ENCODE measurements at regions not wholly inside any gene's neighbourhood (a gene's known extent, or its start where the extent isn't known, plus 50 kb on each side); places are given as distances from the start of the nearest gene placed in this dataset.

- H3K4me3 ChIP-seq (ENCODE audit: low read depth, low read length) = no peak overlapping the region
- no peak overlapping the region for H3K9ac ChIP-seq (ENCODE audit: low read length)
- no peaks in the 10 kb centered on the region for H3K27me3 ChIP-seq (ENCODE audit: control insufficient read depth, insufficient read depth, low read length)
- no peaks in the 10 kb centered on the region for H3K9me3 ChIP-seq (ENCODE audit: control insufficient read depth, insufficient read depth, low read depth, low read length)
- H3K4me1 ChIP-seq (ENCODE audit: control insufficient read depth, insufficient read depth, low read length) = peaks cover 4% of the 10 kb centered on the region; the same call in 1 of the 2 replicates
- H3K27ac ChIP-seq (ENCODE audit: low read depth, low read length) = no peak overlapping the region
- H3K36me3 ChIP-seq (ENCODE audit: control insufficient read depth, insufficient read depth, low read length) = no peaks in the 10 kb centered on the region
These were observed 76.5 kb upstream of the SPRED1 start for GRCh38 chr15:38176155-38176554.

GRCh38 chr15:38176691-38177090 lies 75.9 kb upstream of the SPRED1 start:
- Histone ChIP-seq H3K9me3 (ENCODE audit: control insufficient read depth, insufficient read depth, low read depth, low read length) (no peaks in the 10 kb centered on the region), H3K9ac (ENCODE audit: low read length) (no peak overlapping the region), H3K4me1 (ENCODE audit: control insufficient read depth, insufficient read depth, low read length) (peaks cover 4% of the 10 kb centered on the region; the same call in 1 of the 2 replicates), H3K27me3 (ENCODE audit: control insufficient read depth, insufficient read depth, low read length) (no peaks in the 10 kb centered on the region), H3K4me3 (ENCODE audit: low read depth, low read length) (no peak overlapping the region), H3K27ac (ENCODE audit: low read depth, low read length) (no peak overlapping the region), H3K36me3 (ENCODE audit: control insufficient read depth, insufficient read depth, low read length) (no peaks in the 10 kb centered on the region)

GRCh38 chr15:38182900-38183299 lies 69.7 kb upstream of the SPRED1 start:
- H3K27ac ChIP-seq (ENCODE audit: low read depth, low read length) = no peak overlapping the region
- H3K9me3 ChIP-seq (ENCODE audit: control insufficient read depth, insufficient read depth, low read depth, low read length) = no peaks in the 10 kb centered on the region
- H3K9ac ChIP-seq (ENCODE audit: low read length) = no peak overlapping the region
- H3K27me3 ChIP-seq (ENCODE audit: control insufficient read depth, insufficient read depth, low read length) = no peaks in the 10 kb centered on the region
- H3K36me3 ChIP-seq (ENCODE audit: control insufficient read depth, insufficient read depth, low read length) = no peaks in the 10 kb centered on the region
- H3K4me3 ChIP-seq (ENCODE audit: low read depth, low read length) = no peak overlapping the region
- H3K4me1 ChIP-seq (ENCODE audit: control insufficient read depth, insufficient read depth, low read length) = peaks cover 7% of the 10 kb centered on the region

GRCh38 chr15:38186507-38186906 lies 66.1 kb upstream of the SPRED1 start:
- H3K9ac ChIP-seq (ENCODE audit: low read length) = no peak overlapping the region

GRCh38 chr15:38187630-38188313 lies 64.9 kb upstream of the SPRED1 start:
- Histone ChIP-seq H3K9me3 (ENCODE audit: control insufficient read depth, insufficient read depth, low read depth, low read length) (no peaks in the 10 kb centered on the region), H3K4me1 (ENCODE audit: control insufficient read depth, insufficient read depth, low read length) (peaks cover 13% of the 10 kb centered on the region), H3K27ac (ENCODE audit: low read depth, low read length) (no peak overlapping the region), H3K36me3 (ENCODE audit: control insufficient read depth, insufficient read depth, low read length) (no peaks in the 10 kb centered on the region), H3K4me3 (ENCODE audit: low read depth, low read length) (no peak overlapping the region), H3K27me3 (ENCODE audit: control insufficient read depth, insufficient read depth, low read length) (no peaks in the 10 kb centered on the region), H3K9ac (ENCODE audit: low read length) (no peak overlapping the region)

More at GRCh38 chr15:38186507-38186906, 66.1 kb upstream of the SPRED1 start:
- Histone ChIP-seq H3K36me3 (ENCODE audit: control insufficient read depth, insufficient read depth, low read length) (no peaks in the 10 kb centered on the region), H3K27me3 (ENCODE audit: control insufficient read depth, insufficient read depth, low read length) (no peaks in the 10 kb centered on the region), H3K27ac (ENCODE audit: low read depth, low read length) (no peak overlapping the region), H3K4me1 (ENCODE audit: control insufficient read depth, insufficient read depth, low read length) (peaks cover 13% of the 10 kb centered on the region), H3K9me3 (ENCODE audit: control insufficient read depth, insufficient read depth, low read depth, low read length) (no peaks in the 10 kb centered on the region), H3K4me3 (ENCODE audit: low read depth, low read length) (no peak overlapping the region)

- no peak overlapping the region for H3K9ac ChIP-seq (ENCODE audit: low read length)
- H3K4me3 ChIP-seq (ENCODE audit: low read depth, low read length) = no peak overlapping the region
- H3K9me3 ChIP-seq (ENCODE audit: control insufficient read depth, insufficient read depth, low read depth, low read length) = no peaks in the 10 kb centered on the region
- H3K27me3 ChIP-seq (ENCODE audit: control insufficient read depth, insufficient read depth, low read length) = no peaks in the 10 kb centered on the region
- H3K27ac ChIP-seq (ENCODE audit: low read depth, low read length) = no peak overlapping the region
- no peaks in the 10 kb centered on the region for H3K36me3 ChIP-seq (ENCODE audit: control insufficient read depth, insufficient read depth, low read length)
- peaks cover 13% of the 10 kb centered on the region for H3K4me1 ChIP-seq (ENCODE audit: control insufficient read depth, insufficient read depth, low read length)
These were observed 62.9 kb upstream of the SPRED1 start for GRCh38 chr15:38189671-38190295.

GRCh38 chr15:38190501-38190900 lies 62.1 kb upstream of the SPRED1 start:
- no peaks in the 10 kb centered on the region for H3K36me3 ChIP-seq (ENCODE audit: control insufficient read depth, insufficient read depth, low read length)
- no peak overlapping the region for H3K27ac ChIP-seq (ENCODE audit: low read depth, low read length)
- H3K27me3 ChIP-seq (ENCODE audit: control insufficient read depth, insufficient read depth, low read length) = no peaks in the 10 kb centered on the region
- no peak overlapping the region for H3K4me3 ChIP-seq (ENCODE audit: low read depth, low read length)
- H3K4me1 ChIP-seq (ENCODE audit: control insufficient read depth, insufficient read depth, low read length) = peaks cover 13% of the 10 kb centered on the region
- no peaks in the 10 kb centered on the region for H3K9me3 ChIP-seq (ENCODE audit: control insufficient read depth, insufficient read depth, low read depth, low read length)
- no peak overlapping the region for H3K9ac ChIP-seq (ENCODE audit: low read length)

GRCh38 chr15:38192496-38192895 lies 60.1 kb upstream of the SPRED1 start:
- Histone ChIP-seq H3K4me3 (ENCODE audit: low read depth, low read length) (no peak overlapping the region), H3K9me3 (ENCODE audit: control insufficient read depth, insufficient read depth, low read depth, low read length) (no peaks in the 10 kb centered on the region), H3K4me1 (ENCODE audit: control insufficient read depth, insufficient read depth, low read length) (peaks cover 6% of the 10 kb centered on the region), H3K36me3 (ENCODE audit: control insufficient read depth, insufficient read depth, low read length) (no peaks in the 10 kb centered on the region), H3K9ac (ENCODE audit: low read length) (no peak overlapping the region), H3K27ac (ENCODE audit: low read depth, low read length) (no peak overlapping the region), H3K27me3 (ENCODE audit: control insufficient read depth, insufficient read depth, low read length) (no peaks in the 10 kb centered on the region)

GRCh38 chr15:38193496-38193895 lies 59.1 kb upstream of the SPRED1 start:
- Histone ChIP-seq H3K4me1 (ENCODE audit: control insufficient read depth, insufficient read depth, low read length) (peaks cover 6% of the 10 kb centered on the region), H3K4me3 (ENCODE audit: low read depth, low read length) (no peak overlapping the region), H3K36me3 (ENCODE audit: control insufficient read depth, insufficient read depth, low read length) (no peaks in the 10 kb centered on the region), H3K27ac (ENCODE audit: low read depth, low read length) (no peak overlapping the region), H3K27me3 (ENCODE audit: control insufficient read depth, insufficient read depth, low read length) (no peaks in the 10 kb centered on the region), H3K9ac (ENCODE audit: low read length) (no peak overlapping the region), H3K9me3 (ENCODE audit: control insufficient read depth, insufficient read depth, low read depth, low read length) (no peaks in the 10 kb centered on the region)

GRCh38 chr15:38195191-38195901 lies 57.3 kb upstream of the SPRED1 start:
- Histone ChIP-seq H3K9me3 (ENCODE audit: control insufficient read depth, insufficient read depth, low read depth, low read length) (no peaks in the 10 kb centered on the region), H3K36me3 (ENCODE audit: control insufficient read depth, insufficient read depth, low read length) (no peaks in the 10 kb centered on the region), H3K4me1 (ENCODE audit: control insufficient read depth, insufficient read depth, low read length) (no peaks in the 10 kb centered on the region), H3K4me3 (ENCODE audit: low read depth, low read length) (no peak overlapping the region), H3K9ac (ENCODE audit: low read length) (no peak overlapping the region), H3K27me3 (ENCODE audit: control insufficient read depth, insufficient read depth, low read length) (no peaks in the 10 kb centered on the region), H3K27ac (ENCODE audit: low read depth, low read length) (no peak overlapping the region)

GRCh38 chr15:38196076-38196475 lies 56.6 kb upstream of the SPRED1 start:
- Histone ChIP-seq H3K9me3 (ENCODE audit: control insufficient read depth, insufficient read depth, low read depth, low read length) (no peaks in the 10 kb centered on the region), H3K9ac (ENCODE audit: low read length) (no peak overlapping the region), H3K27me3 (ENCODE audit: control insufficient read depth, insufficient read depth, low read length) (no peaks in the 10 kb centered on the region), H3K4me1 (ENCODE audit: control insufficient read depth, insufficient read depth, low read length) (no peaks in the 10 kb centered on the region), H3K36me3 (ENCODE audit: control insufficient read depth, insufficient read depth, low read length) (no peaks in the 10 kb centered on the region), H3K4me3 (ENCODE audit: low read depth, low read length) (no peak overlapping the region), H3K27ac (ENCODE audit: low read depth, low read length) (no peak overlapping the region)

Data from HUES6 (cell line).